ENCODE measurements at regions not wholly inside any gene's neighbourhood (a gene's known extent, or its start where the extent isn't known, plus 50 kb on each side); places are given as distances from the start of the nearest gene placed in this dataset.

- H3K4me3 ChIP-seq, result no peak overlapping the region
- H3K27ac ChIP-seq, result no peak overlapping the region
- no peaks in the 10 kb centered on the region for H3K27me3 ChIP-seq
- peaks cover 8% of the 10 kb centered on the region for H3K4me1 ChIP-seq (ENCODE audit: low read depth)
- no peak for DNase-seq (ENCODE audit: low read depth in 1 of 2, low spot score in 1 of 2)
- TF ChIP-seq CTCF (IDR thresholded peaks at IDR 0.05; ENCODE audit: low read depth, low read length), result no peak
- no peaks in the 10 kb centered on the region for H3K9me3 ChIP-seq (ENCODE audit: low read depth)
- H3K36me3 ChIP-seq, result no peaks in the 10 kb centered on the region
Measured at GRCh38 chr1:104172243-104172681, 422.6 kb downstream of the AMY1C start.

- no peak overlapping the region for H3K27ac ChIP-seq
- H3K9me3 ChIP-seq (ENCODE audit: low read depth), result no peaks in the 10 kb centered on the region
- no peaks in the 10 kb centered on the region for H3K4me1 ChIP-seq (ENCODE audit: low read depth)
- no peak overlapping the region for H3K4me3 ChIP-seq
- DNase-seq (ENCODE audit: low read depth in 1 of 2, low spot score in 1 of 2), result no peak
- no peaks in the 10 kb centered on the region for H3K27me3 ChIP-seq
- H3K36me3 ChIP-seq, result no peaks in the 10 kb centered on the region
- no peak for TF ChIP-seq CTCF (IDR thresholded peaks at IDR 0.05; ENCODE audit: low read depth, low read length)
Measured at GRCh38 chr1:104182251-104182650, 432.6 kb downstream of the AMY1C start.

- Histone ChIP-seq H3K4me1 (ENCODE audit: low read depth) (peaks cover under 1% of the 10 kb centered on the region), H3K9me3 (ENCODE audit: low read depth) (no peaks in the 10 kb centered on the region), H3K27me3 (no peaks in the 10 kb centered on the region), H3K36me3 (no peaks in the 10 kb centered on the region), H3K4me3 (no peak overlapping the region), H3K27ac (no peak overlapping the region)
- no peak for TF ChIP-seq CTCF (IDR thresholded peaks at IDR 0.05; ENCODE audit: low read depth, low read length)
- DNase-seq (ENCODE audit: low read depth in 1 of 2, low spot score in 1 of 2), result no peak
Measured at GRCh38 chr1:104189207-104189606, 439.5 kb downstream of the AMY1C start.

GRCh38 chr1:104190821-104191220 is 441.1 kb downstream of the AMY1C start:
- no peaks in the 10 kb centered on the region for H3K27me3 ChIP-seq
- no peak for TF ChIP-seq CTCF (IDR thresholded peaks at IDR 0.05; ENCODE audit: low read depth, low read length)

GRCh38 chr1:104195395-104195794 is 445.7 kb downstream of the AMY1C start:
- TF ChIP-seq CTCF (IDR thresholded peaks at IDR 0.05; ENCODE audit: low read depth, low read length), result no peak
- no peaks in the 10 kb centered on the region for H3K27me3 ChIP-seq

More at GRCh38 chr1:104190821-104191220, 441.1 kb downstream of the AMY1C start:
- no peak overlapping the region for H3K4me3 ChIP-seq
- no peaks in the 10 kb centered on the region for H3K36me3 ChIP-seq
- DNase-seq (ENCODE audit: low read depth in 1 of 2, low spot score in 1 of 2), result no peak
- H3K4me1 ChIP-seq (ENCODE audit: low read depth), result peaks cover 3% of the 10 kb centered on the region
- no peaks in the 10 kb centered on the region for H3K9me3 ChIP-seq (ENCODE audit: low read depth)
- H3K27ac ChIP-seq, result no peak overlapping the region

GRCh38 chr1:104196136-104196535 is 446.4 kb downstream of the AMY1C start:
- DNase-seq (ENCODE audit: low read depth in 1 of 2, low spot score in 1 of 2), result no peak
- peaks cover 3% of the 10 kb centered on the region for H3K4me1 ChIP-seq (ENCODE audit: low read depth)
- H3K9me3 ChIP-seq (ENCODE audit: low read depth), result no peaks in the 10 kb centered on the region
- no peak overlapping the region for H3K27ac ChIP-seq
- no peak for TF ChIP-seq CTCF (IDR thresholded peaks at IDR 0.05; ENCODE audit: low read depth, low read length)
- H3K4me3 ChIP-seq, result no peak overlapping the region
- H3K27me3 ChIP-seq, result no peaks in the 10 kb centered on the region
- H3K36me3 ChIP-seq, result no peaks in the 10 kb centered on the region

More at GRCh38 chr1:104195395-104195794, 445.7 kb downstream of the AMY1C start:
- Histone ChIP-seq H3K36me3 (no peaks in the 10 kb centered on the region), H3K9me3 (ENCODE audit: low read depth) (no peaks in the 10 kb centered on the region), H3K4me3 (no peak overlapping the region), H3K4me1 (ENCODE audit: low read depth) (peaks cover 3% of the 10 kb centered on the region), H3K27ac (no peak overlapping the region)
- DNase-seq (ENCODE audit: low read depth in 1 of 2, low spot score in 1 of 2), result no peak

Measured in cardiac muscle cell (in vitro differentiated cells and primary cell).